Activated CD4-positive, alpha-beta T cell treated with anti-CD3 and anti-CD28 coated beads for 1 hour (primary cell): ENCODE measurements at regions not wholly inside any gene's neighbourhood (a gene's known extent, or its start where the extent isn't known, plus 50 kb on each side); places are given as distances from the start of the nearest gene placed in this dataset.
"Not testable (repeated sequence)": the region's sequence is repeated elsewhere in the genome, so short reads cannot be mapped to it uniquely, and the experiment has no call there.

ENCODE experiments used
- DNase-seq: peaks from one replicate; pipeline ENCODE4 v3.0.0-alpha.2; 2020

- DNase-seq, result no peak
These were observed 679.0 kb upstream of the DPPA4 start for GRCh38 chr3:110016235-110016815.

- DNase-seq, result no peak
These were observed 680.0 kb upstream of the DPPA4 start for GRCh38 chr3:110017304-110017703.

- DNase-seq, result no peak
These were observed 684.3 kb upstream of the DPPA4 start for GRCh38 chr3:110021659-110022058.

- DNase-seq, result not testable (repeated sequence)
These were observed 685.7 kb upstream of the DPPA4 start for GRCh38 chr3:110023022-110023421.

- no peak for DNase-seq
These were observed 689.1 kb upstream of the DPPA4 start for GRCh38 chr3:110026421-110026820.

- DNase-seq, result no peak
These were observed 690.2 kb upstream of the DPPA4 start for GRCh38 chr3:110027446-110028080.

- DNase-seq, result no peak
These were observed 694.6 kb upstream of the DPPA4 start for GRCh38 chr3:110031975-110032374.

- DNase-seq, result no peak
These were observed 722.1 kb upstream of the DPPA4 start for GRCh38 chr3:110059431-110059830.

- no peak for DNase-seq
These were observed 725.4 kb upstream of the DPPA4 start for GRCh38 chr3:110062716-110063115.

- no peak for DNase-seq
These were observed 725.8 kb upstream of the DPPA4 start for GRCh38 chr3:110063178-110063577.

GRCh38 chr3:110066206-110066605 is 728.9 kb upstream of the DPPA4 start:
- DNase-seq, result no peak

- no peak for DNase-seq
These were observed 730.2 kb upstream of the DPPA4 start for GRCh38 chr3:110067527-110067926.

GRCh38 chr3:110069761-110070160 is 732.4 kb upstream of the DPPA4 start:
- DNase-seq, result no peak

GRCh38 chr3:110070161-110070916 is 733.0 kb upstream of the DPPA4 start:
- DNase-seq, result no peak

- no peak for DNase-seq
These were observed 736.7 kb upstream of the DPPA4 start for GRCh38 chr3:110074095-110074494.

GRCh38 chr3:110077093-110077492 is 739.7 kb upstream of the DPPA4 start:
- DNase-seq, result no peak

- no peak for DNase-seq
These were observed 756.1 kb upstream of the DPPA4 start for GRCh38 chr3:110093411-110093810.

- no peak for DNase-seq
These were observed 756.6 kb upstream of the DPPA4 start for GRCh38 chr3:110093812-110094401.

GRCh38 chr3:110099711-110100110 is 762.4 kb upstream of the DPPA4 start:
- DNase-seq, result no peak

- DNase-seq, result no peak
These were observed 764.0 kb upstream of the DPPA4 start for GRCh38 chr3:110101361-110101760.

GRCh38 chr3:110106805-110107204 is 769.5 kb upstream of the DPPA4 start:
- no peak for DNase-seq

- DNase-seq, result no peak
These were observed 786.6 kb upstream of the DPPA4 start for GRCh38 chr3:110123946-110124345.

- DNase-seq, result no peak
These were observed 788.7 kb upstream of the DPPA4 start for GRCh38 chr3:110126065-110126464.

- no peak for DNase-seq
These were observed 796.6 kb upstream of the DPPA4 start for GRCh38 chr3:110133971-110134370.
